OCI-LY7 (cell line): ENCODE measurements at regions not wholly inside any gene's neighbourhood (a gene's known extent, or its start where the extent isn't known, plus 50 kb on each side); places are given as distances from the start of the nearest gene placed in this dataset.

ENCODE experiments used
- CTCF ChIP-seq: fragments of 200-600 bp; sonication (generic); conservative IDR thresholded peaks from 2 replicates; pipeline ENCODE4 v1.5.1; 2014; ENCODE audit warnings: mild to moderate bottlenecking, antibody characterized with exemption, low read length, moderate library complexity, mixed read lengths
- EZH2phosphoT487 ChIP-seq: fragments of 200-600 bp; sonication (generic); IDR thresholded peaks from 2 replicates; pipeline ENCODE4 v1.6.1; 2018; ENCODE audit warnings: low read depth, borderline replicate concordance, mild to moderate bottlenecking, mixed run types, antibody characterized with exemption, low read length, moderate library complexity, mixed read lengths

- TF ChIP-seq CTCF (no peak), EZH2phosphoT487 (no peak)
These were observed 80.9 kb upstream of the ISL1 start for GRCh38 chr5:51302343-51302742.
